GM23338 (cell line): ENCODE measurements at regions not wholly inside any gene's neighbourhood (a gene's known extent, or its start where the extent isn't known, plus 50 kb on each side); places are given as distances from the start of the nearest gene placed in this dataset.

Experiments
- ATAC-seq: fragments of 200-7000 bp; cut with Tn5 transposase; 3 replicates; pipeline ENCODE4 v1.9.1; 2020
- DNase-seq: peaks from one replicate; pipeline ENCODE4 v3.0.0-alpha.2; 2015; ENCODE audit warnings: low spot score
- H2AFZ ChIP-seq: fragments of 200-600 bp; sonication (generic); 2 replicates; pipeline ENCODE4 v1.8.0; 2016; ENCODE audit warnings: antibody characterized with exemption, mild to moderate bottlenecking, moderate library complexity
- H3F3A ChIP-seq: fragments of 200-600 bp; sonication (generic); replicated peaks from 2 replicates; pipeline ENCODE4 v1.8.0; 2017; ENCODE audit warnings: antibody characterized with exemption, mixed run types, low read depth
- H3K27ac ChIP-seq: fragments of 200-600 bp; sonication (generic); 2 replicates; pipeline ENCODE4 v1.6.1; 2016; ENCODE audit warnings: low read depth
- H3K27me3 ChIP-seq: fragments of 200-600 bp; sonication (generic); 2 replicates; pipeline ENCODE4 v1.8.0; 2016; ENCODE audit warnings: mild to moderate bottlenecking, mixed run types, moderate library complexity; ENCODE audit not compliant: insufficient read depth
- H3K36me3 ChIP-seq: fragments of 200-600 bp; sonication (generic); 2 replicates; pipeline ENCODE4 v1.8.0; 2016; ENCODE audit warnings: mild to moderate bottlenecking; ENCODE audit not compliant: insufficient read depth
- H3K4me1 ChIP-seq: fragments of 200-600 bp; sonication (generic); 2 replicates; pipeline ENCODE4 v1.8.0; 2016; ENCODE audit warnings: mild to moderate bottlenecking, moderate library complexity; ENCODE audit not compliant: insufficient read depth
- H3K4me2 ChIP-seq: fragments of 200-600 bp; sonication (generic); 2 replicates; pipeline ENCODE4 v1.7.1; 2017; ENCODE audit warnings: mixed run types
- H3K4me3 ChIP-seq: fragments of 200-600 bp; sonication (generic); 2 replicates; pipeline ENCODE4 v1.6.1; 2016; ENCODE audit warnings: mixed run types
- H3K79me2 ChIP-seq: fragments of 200-600 bp; sonication (generic); replicated peaks from 2 replicates; pipeline ENCODE4 v1.8.0; 2017; ENCODE audit warnings: mild to moderate bottlenecking; ENCODE audit not compliant: insufficient read depth
- H3K9me2 ChIP-seq: fragments of 200-600 bp; sonication (generic); 2 replicates; pipeline ENCODE4 v1.8.0; 2017; ENCODE audit not compliant: insufficient read depth
- H4K20me1 ChIP-seq: fragments of 200-600 bp; sonication (generic); replicated peaks from 2 replicates; pipeline ENCODE4 v1.8.0; 2017; ENCODE audit warnings: mild to moderate bottlenecking; ENCODE audit not compliant: insufficient read depth
- H3K27ac Mint-ChIP-seq: 2 replicates; pipeline ENCODE4 v1.8.0; 2020; ENCODE audit warnings: inconsistent platforms, mild to moderate bottlenecking, moderate library complexity, mixed read lengths
- H3K27me3 Mint-ChIP-seq: 3 replicates; pipeline ENCODE4 v1.8.0; 2022; ENCODE audit warnings: low read depth, mild to moderate bottlenecking, moderate library complexity, mixed read lengths, inconsistent platforms; ENCODE audit not compliant: insufficient read depth, poor library complexity
- H3K36me3 Mint-ChIP-seq: 3 replicates; pipeline ENCODE4 v1.8.0; 2021; ENCODE audit warnings: low read depth, mild to moderate bottlenecking, inconsistent platforms, moderate library complexity, mixed read lengths
- H3K4me1 Mint-ChIP-seq: 3 replicates; pipeline ENCODE4 v1.8.0; 2020; ENCODE audit warnings: mild to moderate bottlenecking, inconsistent platforms, mixed read lengths
- H3K4me3 Mint-ChIP-seq: 3 replicates; pipeline ENCODE4 v1.8.0; 2021; ENCODE audit warnings: moderate library complexity, mild to moderate bottlenecking, inconsistent platforms, mixed read lengths
- H3K9me3 Mint-ChIP-seq: 3 replicates; pipeline ENCODE4 v1.8.0; 2020; ENCODE audit warnings: moderate library complexity, mild to moderate bottlenecking, inconsistent platforms, mixed read lengths
- CREB1 ChIP-seq: fragments of 250-450 bp; sonication (Bioruptor Pico); IDR thresholded peaks from 2 replicates; pipeline ENCODE4 v1.5.0; 2020; ENCODE audit warnings: low read depth, mild to moderate bottlenecking, moderate library complexity
- EZH2 ChIP-seq: fragments of 200-600 bp; sonication (generic); IDR thresholded peaks from one replicate; pipeline ENCODE4 v1.8.0; 2017; ENCODE audit warnings: antibody characterized with exemption, mild to moderate bottlenecking, low read depth; ENCODE audit not compliant: unreplicated experiment
- EZH2phosphoT487 ChIP-seq: fragments of 200-600 bp; sonication (generic); IDR thresholded peaks from one replicate; pipeline ENCODE4 v1.8.1; 2018; ENCODE audit warnings: antibody characterized with exemption; ENCODE audit not compliant: unreplicated experiment
- JUNB ChIP-seq: IDR thresholded peaks from one replicate; pipeline ENCODE4 v1.6.1; 2016; ENCODE audit warnings: antibody characterized with exemption; ENCODE audit not compliant: unreplicated experiment
- NANOG ChIP-seq: IDR thresholded peaks from 2 replicates; pipeline ENCODE4 v1.6.1; 2016; ENCODE audit warnings: antibody characterized with exemption, borderline replicate concordance
- POLR2AphosphoS5 ChIP-seq: IDR thresholded peaks from 2 replicates; pipeline ENCODE4 v1.6.1; 2016; ENCODE audit warnings: antibody characterized with exemption, low read depth
- STAT1 ChIP-seq: IDR thresholded peaks from one replicate; pipeline ENCODE4 v1.6.1; 2016; ENCODE audit warnings: antibody characterized with exemption; ENCODE audit not compliant: unreplicated experiment
- ZNF114 ChIP-seq: fragments of 250-450 bp; sonication (Bioruptor Pico); IDR thresholded peaks from 2 replicates; pipeline ENCODE4 v1.5.0; 2020; ENCODE audit warnings: mild to moderate bottlenecking, moderate library complexity
- TF ChIP-seq, protein P1 (sequence below): fragments of 250-450 bp; sonication (Bioruptor Pico); IDR thresholded peaks from 2 replicates; pipeline ENCODE4 v1.5.0; 2020; ENCODE audit warnings: mild to moderate bottlenecking, moderate library complexity
- TF ChIP-seq, protein P2 (sequence below): IDR thresholded peaks from one replicate; pipeline ENCODE4 v1.6.1; 2018; ENCODE audit warnings: antibody characterized with exemption; ENCODE audit not compliant: unreplicated experiment
- TF ChIP-seq, protein P3 (sequence below), 2 experiments: fragments of 200-600 bp in 1 of 2; sonication (generic) in 1 of 2; conservative IDR thresholded peaks; 2 replicates each; pipeline versions ENCODE4 v1.5.1 to v1.6.1; 2016 to 2017; ENCODE audit warnings: antibody characterized with exemption in 2 of 2, low read depth in 2 of 2, mild to moderate bottlenecking in 2 of 2, moderate library complexity in 1 of 2

DNA sequence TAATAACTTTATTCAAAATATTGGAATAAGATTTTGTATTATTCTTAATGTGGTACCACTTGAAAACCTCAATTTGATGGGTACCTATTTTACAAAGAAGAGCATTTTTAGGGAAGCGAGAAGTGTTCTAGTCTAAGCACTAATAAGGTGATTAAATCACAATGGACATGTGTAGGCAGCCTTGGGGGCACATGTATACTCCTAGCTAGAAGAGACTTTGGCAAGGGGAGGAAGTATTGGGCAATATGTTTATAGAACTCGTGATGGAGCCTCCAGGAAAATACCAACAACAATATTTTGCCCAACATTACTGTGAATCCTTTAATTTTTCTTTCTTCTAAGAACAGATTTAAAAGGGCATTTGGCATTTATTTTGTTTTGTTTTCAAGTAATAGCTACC lies 280.3 kb downstream of the ADAMTS20 start (continued):
- no peak for TF ChIP-seq EZH2
- no peak for TF ChIP-seq JUNB
- no peak for TF ChIP-seq EZH2phosphoT487

DNA sequence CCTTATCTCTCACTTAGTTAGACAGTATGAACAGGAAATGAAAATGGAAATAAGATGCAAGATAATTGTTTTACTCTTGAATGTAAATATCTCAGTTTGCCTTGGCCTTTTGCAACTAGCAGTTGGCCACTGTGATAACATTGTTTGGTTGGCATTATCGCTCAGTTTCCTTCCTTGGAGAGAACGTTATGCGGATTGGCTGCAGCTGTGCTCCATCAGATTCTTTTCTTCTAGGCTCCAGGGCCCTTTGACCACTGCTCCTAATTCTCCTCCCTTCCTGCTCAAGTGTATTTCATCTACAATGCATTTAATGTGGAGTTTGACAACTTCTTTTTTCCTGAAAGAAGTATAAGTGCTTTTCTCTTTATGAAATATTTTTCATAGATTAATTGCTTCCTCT lies 284.2 kb downstream of the ADAMTS20 start:
- TF ChIP-seq, protein P1, sequence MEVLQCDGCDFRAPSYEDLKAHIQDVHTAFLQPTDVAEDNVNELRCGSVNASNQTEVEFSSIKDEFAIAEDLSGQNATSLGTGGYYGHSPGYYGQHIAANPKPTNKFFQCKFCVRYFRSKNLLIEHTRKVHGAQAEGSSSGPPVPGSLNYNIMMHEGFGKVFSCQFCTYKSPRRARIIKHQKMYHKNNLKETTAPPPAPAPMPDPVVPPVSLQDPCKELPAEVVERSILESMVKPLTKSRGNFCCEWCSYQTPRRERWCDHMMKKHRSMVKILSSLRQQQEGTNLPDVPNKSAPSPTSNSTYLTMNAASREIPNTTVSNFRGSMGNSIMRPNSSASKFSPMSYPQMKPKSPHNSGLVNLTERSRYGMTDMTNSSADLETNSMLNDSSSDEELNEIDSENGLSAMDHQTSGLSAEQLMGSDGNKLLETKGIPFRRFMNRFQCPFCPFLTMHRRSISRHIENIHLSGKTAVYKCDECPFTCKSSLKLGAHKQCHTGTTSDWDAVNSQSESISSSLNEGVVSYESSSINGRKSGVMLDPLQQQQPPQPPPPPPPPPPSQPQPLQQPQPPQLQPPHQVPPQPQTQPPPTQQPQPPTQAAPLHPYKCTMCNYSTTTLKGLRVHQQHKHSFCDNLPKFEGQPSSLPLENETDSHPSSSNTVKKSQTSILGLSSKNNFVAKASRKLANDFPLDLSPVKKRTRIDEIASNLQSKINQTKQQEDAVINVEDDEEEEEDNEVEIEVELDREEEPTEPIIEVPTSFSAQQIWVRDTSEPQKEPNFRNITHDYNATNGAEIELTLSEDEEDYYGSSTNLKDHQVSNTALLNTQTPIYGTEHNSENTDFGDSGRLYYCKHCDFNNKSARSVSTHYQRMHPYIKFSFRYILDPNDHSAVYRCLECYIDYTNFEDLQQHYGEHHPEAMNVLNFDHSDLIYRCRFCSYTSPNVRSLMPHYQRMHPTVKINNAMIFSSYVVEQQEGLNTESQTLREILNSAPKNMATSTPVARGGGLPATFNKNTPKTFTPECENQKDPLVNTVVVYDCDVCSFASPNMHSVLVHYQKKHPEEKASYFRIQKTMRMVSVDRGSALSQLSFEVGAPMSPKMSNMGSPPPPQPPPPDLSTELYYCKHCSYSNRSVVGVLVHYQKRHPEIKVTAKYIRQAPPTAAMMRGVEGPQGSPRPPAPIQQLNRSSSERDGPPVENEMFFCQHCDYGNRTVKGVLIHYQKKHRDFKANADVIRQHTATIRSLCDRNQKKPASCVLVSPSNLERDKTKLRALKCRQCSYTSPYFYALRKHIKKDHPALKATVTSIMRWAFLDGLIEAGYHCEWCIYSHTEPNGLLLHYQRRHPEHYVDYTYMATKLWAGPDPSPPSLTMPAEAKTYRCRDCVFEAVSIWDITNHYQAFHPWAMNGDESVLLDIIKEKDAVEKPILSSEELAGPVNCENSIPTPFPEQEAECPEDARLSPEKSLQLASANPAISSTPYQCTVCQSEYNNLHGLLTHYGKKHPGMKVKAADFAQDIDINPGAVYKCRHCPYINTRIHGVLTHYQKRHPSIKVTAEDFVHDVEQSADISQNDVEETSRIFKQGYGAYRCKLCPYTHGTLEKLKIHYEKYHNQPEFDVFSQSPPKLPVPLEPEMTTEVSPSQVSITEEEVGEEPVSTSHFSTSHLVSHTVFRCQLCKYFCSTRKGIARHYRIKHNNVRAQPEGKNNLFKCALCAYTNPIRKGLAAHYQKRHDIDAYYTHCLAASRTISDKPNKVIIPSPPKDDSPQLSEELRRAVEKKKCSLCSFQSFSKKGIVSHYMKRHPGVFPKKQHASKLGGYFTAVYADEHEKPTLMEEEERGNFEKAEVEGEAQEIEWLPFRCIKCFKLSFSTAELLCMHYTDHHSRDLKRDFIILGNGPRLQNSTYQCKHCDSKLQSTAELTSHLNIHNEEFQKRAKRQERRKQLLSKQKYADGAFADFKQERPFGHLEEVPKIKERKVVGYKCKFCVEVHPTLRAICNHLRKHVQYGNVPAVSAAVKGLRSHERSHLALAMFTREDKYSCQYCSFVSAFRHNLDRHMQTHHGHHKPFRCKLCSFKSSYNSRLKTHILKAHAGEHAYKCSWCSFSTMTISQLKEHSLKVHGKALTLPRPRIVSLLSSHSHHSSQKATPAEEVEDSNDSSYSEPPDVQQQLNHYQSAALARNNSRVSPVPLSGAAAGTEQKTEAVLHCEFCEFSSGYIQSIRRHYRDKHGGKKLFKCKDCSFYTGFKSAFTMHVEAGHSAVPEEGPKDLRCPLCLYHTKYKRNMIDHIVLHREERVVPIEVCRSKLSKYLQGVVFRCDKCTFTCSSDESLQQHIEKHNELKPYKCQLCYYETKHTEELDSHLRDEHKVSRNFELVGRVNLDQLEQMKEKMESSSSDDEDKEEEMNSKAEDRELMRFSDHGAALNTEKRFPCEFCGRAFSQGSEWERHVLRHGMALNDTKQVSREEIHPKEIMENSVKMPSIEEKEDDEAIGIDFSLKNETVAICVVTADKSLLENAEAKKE: no peak
- no peak for TF ChIP-seq ZNF114 (CRISPR knock-in tag)
- no peak for TF ChIP-seq CREB1 (CRISPR knock-in tag)
- TF ChIP-seq EZH2: no peak
- TF ChIP-seq JUNB: no peak
- TF ChIP-seq, protein P2, sequence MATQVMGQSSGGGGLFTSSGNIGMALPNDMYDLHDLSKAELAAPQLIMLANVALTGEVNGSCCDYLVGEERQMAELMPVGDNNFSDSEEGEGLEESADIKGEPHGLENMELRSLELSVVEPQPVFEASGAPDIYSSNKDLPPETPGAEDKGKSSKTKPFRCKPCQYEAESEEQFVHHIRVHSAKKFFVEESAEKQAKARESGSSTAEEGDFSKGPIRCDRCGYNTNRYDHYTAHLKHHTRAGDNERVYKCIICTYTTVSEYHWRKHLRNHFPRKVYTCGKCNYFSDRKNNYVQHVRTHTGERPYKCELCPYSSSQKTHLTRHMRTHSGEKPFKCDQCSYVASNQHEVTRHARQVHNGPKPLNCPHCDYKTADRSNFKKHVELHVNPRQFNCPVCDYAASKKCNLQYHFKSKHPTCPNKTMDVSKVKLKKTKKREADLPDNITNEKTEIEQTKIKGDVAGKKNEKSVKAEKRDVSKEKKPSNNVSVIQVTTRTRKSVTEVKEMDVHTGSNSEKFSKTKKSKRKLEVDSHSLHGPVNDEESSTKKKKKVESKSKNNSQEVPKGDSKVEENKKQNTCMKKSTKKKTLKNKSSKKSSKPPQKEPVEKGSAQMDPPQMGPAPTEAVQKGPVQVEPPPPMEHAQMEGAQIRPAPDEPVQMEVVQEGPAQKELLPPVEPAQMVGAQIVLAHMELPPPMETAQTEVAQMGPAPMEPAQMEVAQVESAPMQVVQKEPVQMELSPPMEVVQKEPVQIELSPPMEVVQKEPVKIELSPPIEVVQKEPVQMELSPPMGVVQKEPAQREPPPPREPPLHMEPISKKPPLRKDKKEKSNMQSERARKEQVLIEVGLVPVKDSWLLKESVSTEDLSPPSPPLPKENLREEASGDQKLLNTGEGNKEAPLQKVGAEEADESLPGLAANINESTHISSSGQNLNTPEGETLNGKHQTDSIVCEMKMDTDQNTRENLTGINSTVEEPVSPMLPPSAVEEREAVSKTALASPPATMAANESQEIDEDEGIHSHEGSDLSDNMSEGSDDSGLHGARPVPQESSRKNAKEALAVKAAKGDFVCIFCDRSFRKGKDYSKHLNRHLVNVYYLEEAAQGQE: no peak
- TF ChIP-seq, protein P3, sequence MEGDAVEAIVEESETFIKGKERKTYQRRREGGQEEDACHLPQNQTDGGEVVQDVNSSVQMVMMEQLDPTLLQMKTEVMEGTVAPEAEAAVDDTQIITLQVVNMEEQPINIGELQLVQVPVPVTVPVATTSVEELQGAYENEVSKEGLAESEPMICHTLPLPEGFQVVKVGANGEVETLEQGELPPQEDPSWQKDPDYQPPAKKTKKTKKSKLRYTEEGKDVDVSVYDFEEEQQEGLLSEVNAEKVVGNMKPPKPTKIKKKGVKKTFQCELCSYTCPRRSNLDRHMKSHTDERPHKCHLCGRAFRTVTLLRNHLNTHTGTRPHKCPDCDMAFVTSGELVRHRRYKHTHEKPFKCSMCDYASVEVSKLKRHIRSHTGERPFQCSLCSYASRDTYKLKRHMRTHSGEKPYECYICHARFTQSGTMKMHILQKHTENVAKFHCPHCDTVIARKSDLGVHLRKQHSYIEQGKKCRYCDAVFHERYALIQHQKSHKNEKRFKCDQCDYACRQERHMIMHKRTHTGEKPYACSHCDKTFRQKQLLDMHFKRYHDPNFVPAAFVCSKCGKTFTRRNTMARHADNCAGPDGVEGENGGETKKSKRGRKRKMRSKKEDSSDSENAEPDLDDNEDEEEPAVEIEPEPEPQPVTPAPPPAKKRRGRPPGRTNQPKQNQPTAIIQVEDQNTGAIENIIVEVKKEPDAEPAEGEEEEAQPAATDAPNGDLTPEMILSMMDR (conservative IDR thresholded peaks at IDR 0.05; ENCODE audit: low read depth in 2 of 2): no peak
- TF ChIP-seq NANOG: no peak
- no peak for TF ChIP-seq POLR2AphosphoS5
- no peak for TF ChIP-seq STAT1
- no peak for TF ChIP-seq EZH2phosphoT487
- H3K4me3 Mint-ChIP-seq: no peak overlapping the region
- H3K36me3 Mint-ChIP-seq: peaks cover 7% of the 10 kb centered on the region; the same call in 2 of the 3 replicates
- Histone ChIP-seq H3K27me3 (no peaks in the 10 kb centered on the region), H2AFZ (no peak overlapping the region), H3K9me2 (0 out of 2 replicates have a peak, but pooled peaks cover 9% of the 10 kb centered on the region), H3F3A (no peaks in the 10 kb centered on the region), H3K36me3 (no peaks in the 10 kb centered on the region), H3K27ac (no peak overlapping the region), H3K79me2 (no peaks in the 10 kb centered on the region), H3K4me2 (no peak overlapping the region), H3K4me3 (no peak overlapping the region), H3K4me1 (peaks cover 18% of the 10 kb centered on the region), H4K20me1 (no peaks in the 10 kb centered on the region)
- peaks cover 26% of the 10 kb centered on the region; the same call in 2 of the 3 replicates for H3K4me1 Mint-ChIP-seq
- peaks cover 2% of the 10 kb centered on the region; the same call in 2 of the 3 replicates for H3K9me3 Mint-ChIP-seq
- ATAC-seq: no peak
- H3K27me3 Mint-ChIP-seq: peaks cover 4% of the 10 kb centered on the region
- H3K27ac Mint-ChIP-seq: no peak overlapping the region
- DNase-seq: peak; percentile 4
